H1 (cell line): ENCODE measurements at regions not wholly inside any gene's neighbourhood (a gene's known extent, or its start where the extent isn't known, plus 50 kb on each side); places are given as distances from the start of the nearest gene placed in this dataset.

ENCODE experiments used
- CBX5 ChIP-seq: fragments of 300-800, 300-1000 bp; sonication (generic); IDR thresholded peaks from 2 replicates; pipeline ENCODE4 v1.7.1; 2016; ENCODE audit warnings: antibody characterized with exemption, low read length, low read depth
- CEBPB ChIP-seq: IDR thresholded peaks from 2 replicates; pipeline ENCODE4 v1.6.1; 2012; ENCODE audit warnings: low read depth, low read length
- CHD7 ChIP-seq: fragments of 300-600 bp; sonication (generic); IDR thresholded peaks from 2 replicates; pipeline ENCODE4 v1.7.1; 2012; ENCODE audit warnings: low read length, moderate library complexity, mild to moderate bottlenecking, inconsistent platforms; ENCODE audit not compliant: insufficient replicate concordance
- POLR2A ChIP-seq, 2 experiments: IDR thresholded peaks; 1 replicate in 1 of 2; 2 replicates in 1 of 2; pipeline ENCODE4 v1.6.1; 2011; ENCODE audit warnings: low read depth in 2 of 2, low read length in 2 of 2, mild to moderate bottlenecking in 2 of 2; ENCODE audit errors: control extremely low read depth in 1 of 2
- RAD21 ChIP-seq, 2 experiments: IDR thresholded peaks in 1 of 2; conservative IDR thresholded peaks in 1 of 2; 2 replicates each; pipeline ENCODE4 v1.6.1; 2011; ENCODE audit warnings: low read depth in 2 of 2, low read length in 2 of 2, improper control_type of control experiment in 1 of 2, inconsistent platforms in 1 of 2, mild to moderate bottlenecking in 1 of 2, moderate library complexity in 1 of 2
- RXRA ChIP-seq: IDR thresholded peaks from 2 replicates; pipeline ENCODE4 v1.6.1; 2011; ENCODE audit warnings: low read depth, mild to moderate bottlenecking, low read length, moderate library complexity; ENCODE audit not compliant: insufficient read depth
- SIRT6 ChIP-seq: IDR thresholded peaks from one replicate; pipeline ENCODE4 v1.7.1; 2012; ENCODE audit warnings: low read length, inconsistent platforms
- SP4 ChIP-seq: IDR thresholded peaks from 2 replicates; pipeline ENCODE4 v1.6.1; 2012; ENCODE audit warnings: low read length, inconsistent platforms
- TAF1 ChIP-seq: IDR thresholded peaks from 2 replicates; pipeline ENCODE4 v1.6.1; 2011; ENCODE audit warnings: mild to moderate bottlenecking, low read depth, low read length

- TF ChIP-seq CHD7 = no peak
- no peak for TF ChIP-seq RAD21 (IDR thresholded peaks at IDR 0.05 in 1 of 2, conservative IDR thresholded peaks at IDR 0.05 in 1 of 2; ENCODE audit: low read depth in 2 of 2, low read length in 2 of 2)
- TF ChIP-seq CEBPB = no peak
- TF ChIP-seq RXRA = no peak
- no peak for TF ChIP-seq SP4
- no peak for TF ChIP-seq POLR2A (IDR thresholded peaks at IDR 0.05; ENCODE audit: control extremely low read depth in 1 of 2, low read depth in 2 of 2, low read length in 2 of 2)
- no peak for TF ChIP-seq TAF1
- TF ChIP-seq CBX5 = no peak
- TF ChIP-seq SIRT6 = no peak
Observed at GRCh38 chr4:179392787-179393186, 1950.5 kb upstream of the AGA start (continued).
